VCaP (cell line): ENCODE measurements at regions not wholly inside any gene's neighbourhood (a gene's known extent, or its start where the extent isn't known, plus 50 kb on each side); places are given as distances from the start of the nearest gene placed in this dataset.

Source experiments
- H3K27ac ChIP-seq: fragments of 450-650 bp; 2 replicates; pipeline ENCODE4 v1.5.1; 2017
- TF ChIP-seq, protein P1 (sequence below): fragments of 450-650 bp; conservative IDR thresholded peaks from 2 replicates; pipeline ENCODE4 v1.5.1; 2017; ENCODE audit warnings: mild to moderate bottlenecking, moderate library complexity

GRCh38 chr17:71966055-71966454 is 154.8 kb upstream of the SOX9 start:
- TF ChIP-seq, protein P1, sequence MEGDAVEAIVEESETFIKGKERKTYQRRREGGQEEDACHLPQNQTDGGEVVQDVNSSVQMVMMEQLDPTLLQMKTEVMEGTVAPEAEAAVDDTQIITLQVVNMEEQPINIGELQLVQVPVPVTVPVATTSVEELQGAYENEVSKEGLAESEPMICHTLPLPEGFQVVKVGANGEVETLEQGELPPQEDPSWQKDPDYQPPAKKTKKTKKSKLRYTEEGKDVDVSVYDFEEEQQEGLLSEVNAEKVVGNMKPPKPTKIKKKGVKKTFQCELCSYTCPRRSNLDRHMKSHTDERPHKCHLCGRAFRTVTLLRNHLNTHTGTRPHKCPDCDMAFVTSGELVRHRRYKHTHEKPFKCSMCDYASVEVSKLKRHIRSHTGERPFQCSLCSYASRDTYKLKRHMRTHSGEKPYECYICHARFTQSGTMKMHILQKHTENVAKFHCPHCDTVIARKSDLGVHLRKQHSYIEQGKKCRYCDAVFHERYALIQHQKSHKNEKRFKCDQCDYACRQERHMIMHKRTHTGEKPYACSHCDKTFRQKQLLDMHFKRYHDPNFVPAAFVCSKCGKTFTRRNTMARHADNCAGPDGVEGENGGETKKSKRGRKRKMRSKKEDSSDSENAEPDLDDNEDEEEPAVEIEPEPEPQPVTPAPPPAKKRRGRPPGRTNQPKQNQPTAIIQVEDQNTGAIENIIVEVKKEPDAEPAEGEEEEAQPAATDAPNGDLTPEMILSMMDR: no peak
- H3K27ac ChIP-seq: no peak overlapping the region

- TF ChIP-seq, protein P1: no peak
- H3K27ac ChIP-seq: no peak overlapping the region
Observed at GRCh38 chr17:71966459-71967313, 154.1 kb upstream of the SOX9 start.

DNA sequence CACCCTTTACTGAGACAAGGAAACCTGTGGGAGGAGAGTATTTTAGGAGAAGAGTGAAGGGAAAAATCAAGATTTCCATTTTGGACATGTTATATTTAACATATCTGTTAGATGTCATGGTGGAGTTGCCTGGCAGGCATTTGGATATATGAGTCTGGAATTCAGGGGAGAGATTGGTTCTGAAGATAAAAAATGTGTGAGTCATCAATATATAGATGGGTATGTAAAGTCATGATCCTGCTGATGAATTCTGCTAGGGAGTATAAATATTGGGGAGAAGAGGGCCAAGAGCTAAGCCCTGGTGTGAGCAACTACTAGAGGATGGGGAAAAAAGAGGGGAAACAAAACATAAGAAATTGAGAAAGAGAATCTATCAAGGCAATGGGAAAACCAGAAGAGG is 151.3 kb upstream of the SOX9 start:
- no peak overlapping the region for H3K27ac ChIP-seq
- TF ChIP-seq, protein P1: no peak

DNA sequence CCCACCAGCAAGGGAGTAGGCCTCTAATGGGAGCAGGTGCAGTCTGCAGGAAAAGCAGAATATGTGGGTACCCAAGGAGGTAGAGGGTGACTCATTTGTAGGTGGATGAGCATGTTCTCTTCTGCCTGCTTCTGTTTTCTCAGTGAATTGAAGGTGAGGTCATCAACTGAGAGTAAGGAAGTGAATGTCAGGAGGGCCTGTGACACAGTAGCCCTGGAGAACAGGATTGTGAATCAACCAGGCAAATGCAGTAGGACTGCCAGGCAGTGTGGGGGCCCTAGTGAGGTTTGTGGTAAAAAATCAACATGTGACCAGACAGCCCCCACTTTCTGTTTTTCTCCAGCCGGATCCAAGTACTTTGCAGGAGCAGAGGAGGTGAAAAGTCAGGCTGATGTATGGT is 150.5 kb upstream of the SOX9 start:
- TF ChIP-seq, protein P1: no peak
- H3K27ac ChIP-seq: no peak overlapping the region

GRCh38 chr17:71974051-71974450 is 146.8 kb upstream of the SOX9 start:
- TF ChIP-seq, protein P1: no peak
- no peak overlapping the region for H3K27ac ChIP-seq

- H3K27ac ChIP-seq: no peak overlapping the region
- TF ChIP-seq, protein P1: no peak
Observed at GRCh38 chr17:71975331-71975801, 145.5 kb upstream of the SOX9 start.

- no peak overlapping the region for H3K27ac ChIP-seq
Observed at GRCh38 chr17:71976011-71976649, 144.7 kb upstream of the SOX9 start.

More at GRCh38 chr17:71976011-71976649, 144.7 kb upstream of the SOX9 start:
- TF ChIP-seq, protein P1: no peak
